GM19467 (cell line): ENCODE measurements at regions not wholly inside any gene's neighbourhood (a gene's known extent, or its start where the extent isn't known, plus 50 kb on each side); places are given as distances from the start of the nearest gene placed in this dataset.
A peak's percentile ranks its signal among the peaks of the same experiment; 100 is the strongest.

ENCODE experiments used
- ATAC-seq: cut with Tn5 transposase; IDR thresholded peaks from one replicate; pipeline ENCODE4 v1.9.1; 2021; ENCODE audit warnings: mild to moderate bottlenecking, moderate library complexity; ENCODE audit not compliant: unreplicated experiment

DNA sequence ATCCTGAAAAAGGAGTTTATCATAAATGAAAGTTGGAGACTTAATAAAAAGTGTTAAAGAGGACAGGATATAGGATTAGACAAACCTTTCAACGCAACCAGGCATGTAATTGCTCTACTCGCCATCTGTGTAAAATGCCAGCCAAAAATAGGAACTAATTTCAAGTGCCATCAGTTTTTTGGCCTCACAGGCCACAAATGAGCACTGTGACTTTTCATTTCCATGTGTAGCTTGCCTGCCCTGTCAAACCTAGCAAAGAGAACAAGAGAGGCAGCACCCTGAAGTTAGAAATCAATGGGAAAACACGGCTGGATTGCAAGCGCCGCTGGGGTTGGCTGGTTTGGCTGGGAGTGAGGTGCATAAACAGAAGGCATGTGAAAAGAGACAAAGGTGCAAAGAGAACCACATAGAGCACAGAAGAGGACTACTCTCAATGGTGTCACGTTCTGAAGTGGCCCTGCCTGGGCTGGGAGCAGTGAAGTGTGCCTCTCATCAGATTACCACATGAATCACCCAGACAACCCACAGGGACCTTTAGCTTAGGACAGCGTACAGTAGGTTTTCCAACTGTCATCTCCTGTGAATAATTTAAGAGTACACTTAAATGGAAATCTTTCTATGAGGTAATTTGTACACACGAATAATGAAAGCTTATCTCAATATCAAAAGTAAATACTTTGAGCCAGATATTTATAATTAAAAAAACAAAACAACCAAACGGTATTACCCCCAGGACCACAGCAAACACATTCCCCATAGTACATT lies 78.0 kb upstream of the NHSL1 start:
- no peak for ATAC-seq

DNA sequence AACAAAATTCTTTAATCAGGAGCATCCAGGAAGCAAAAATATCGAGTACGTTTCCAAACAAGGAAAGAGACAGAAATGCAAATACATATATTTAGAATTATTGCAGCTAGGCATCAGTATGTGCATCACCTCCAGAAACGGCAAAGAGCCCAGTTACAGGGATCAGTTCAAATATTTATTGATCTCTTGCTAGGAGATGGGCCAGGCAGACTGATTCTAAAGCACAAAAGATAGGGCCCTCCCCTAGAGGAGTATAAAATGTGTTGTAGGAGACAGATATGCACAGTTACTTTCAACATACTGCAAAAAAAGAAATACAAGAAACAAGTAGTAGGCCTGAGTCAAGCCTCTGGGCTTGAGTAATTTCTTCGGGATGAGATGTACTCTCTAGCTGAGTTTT lies 80.7 kb upstream of the NHSL1 start:
- ATAC-seq, result no peak

DNA sequence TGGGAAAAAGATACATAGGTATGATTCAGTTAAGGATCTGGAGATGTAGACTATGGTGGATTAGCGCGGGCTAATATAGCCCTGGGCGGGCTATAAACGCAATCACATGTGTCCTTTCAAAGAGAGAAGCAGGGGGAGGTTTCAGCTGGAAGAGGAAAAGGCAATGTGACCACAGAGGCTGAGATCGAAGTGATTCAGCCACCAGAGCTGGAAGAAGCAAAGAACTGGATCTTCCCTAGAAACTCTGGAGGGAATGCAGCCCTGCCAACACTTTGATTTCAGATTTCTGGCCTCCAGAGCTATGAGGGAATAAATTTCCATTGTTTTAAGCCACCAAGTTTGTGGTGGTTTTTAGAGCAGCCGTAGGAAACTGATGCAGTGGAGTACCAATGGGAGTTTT lies 81.5 kb upstream of the NHSL1 start:
- no peak for ATAC-seq

DNA sequence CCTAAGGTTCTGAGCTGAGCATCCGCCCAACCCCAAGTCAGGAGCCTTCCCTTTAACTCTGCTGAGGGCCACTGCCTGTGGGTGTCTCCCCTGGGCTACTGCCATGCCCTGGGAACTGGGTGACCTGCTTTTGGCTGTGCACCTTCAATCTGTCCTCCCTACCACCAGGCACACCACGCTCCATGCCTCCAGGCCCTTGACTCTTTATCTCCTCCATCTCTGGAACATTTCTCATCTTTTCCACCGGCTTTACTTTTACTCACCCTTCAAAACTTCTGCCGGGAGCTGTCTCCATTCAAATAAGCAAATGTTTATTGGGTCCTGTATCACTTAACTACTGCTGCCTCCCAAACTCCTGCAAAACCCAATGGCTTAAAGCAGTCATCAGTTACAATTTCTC lies 83.3 kb upstream of the NHSL1 start:
- no peak for ATAC-seq

DNA sequence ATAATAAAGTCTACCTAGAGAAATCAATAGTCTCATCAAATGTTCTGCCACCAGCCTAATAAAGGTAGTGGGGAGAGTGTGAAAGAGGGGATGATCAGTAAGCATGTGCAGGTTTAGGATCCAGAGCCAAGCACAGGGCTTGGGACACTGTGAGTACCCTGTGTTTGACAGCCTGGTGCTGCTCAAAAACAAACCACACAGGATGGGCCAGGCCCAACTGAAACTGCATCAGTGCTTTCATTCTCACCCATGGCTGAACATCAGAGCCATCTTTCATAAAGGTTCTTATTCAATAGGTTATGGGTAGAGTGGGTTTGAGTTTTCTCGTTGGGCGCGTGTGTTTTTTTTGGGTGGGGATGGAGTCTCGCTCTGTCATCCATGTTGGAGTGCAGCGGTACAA lies 87.3 kb upstream of the NHSL1 start:
- ATAC-seq, result no peak

DNA sequence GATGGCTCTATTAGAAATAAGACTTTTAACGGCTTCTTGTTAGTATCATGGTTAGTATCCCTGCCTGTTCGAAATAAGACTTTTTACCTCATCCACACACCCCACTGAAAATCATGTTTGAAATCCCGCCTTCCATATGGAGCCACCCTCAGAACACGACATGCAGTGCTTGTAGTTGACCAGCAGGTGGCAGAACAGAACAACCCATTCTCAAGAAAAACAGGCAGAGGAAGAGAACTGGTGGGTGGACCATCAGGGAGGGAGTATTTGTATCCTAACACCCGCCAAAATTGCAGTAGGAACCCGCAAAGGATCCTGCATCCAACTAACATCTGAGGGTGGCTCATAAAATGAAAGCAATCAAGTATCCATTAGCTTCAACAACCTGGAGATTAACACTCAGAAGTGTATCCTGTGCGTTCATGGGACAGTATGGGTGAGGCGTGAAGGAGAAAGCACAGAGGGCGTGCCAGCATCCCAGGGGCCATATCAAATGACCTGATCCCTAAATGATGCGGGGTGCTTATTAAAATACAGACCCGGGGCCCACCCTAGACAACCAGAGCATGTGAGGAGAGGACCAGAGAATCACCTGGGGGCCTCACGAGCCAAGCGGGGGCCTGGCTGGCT lies 89.6 kb upstream of the NHSL1 start:
- ATAC-seq, result no peak

DNA sequence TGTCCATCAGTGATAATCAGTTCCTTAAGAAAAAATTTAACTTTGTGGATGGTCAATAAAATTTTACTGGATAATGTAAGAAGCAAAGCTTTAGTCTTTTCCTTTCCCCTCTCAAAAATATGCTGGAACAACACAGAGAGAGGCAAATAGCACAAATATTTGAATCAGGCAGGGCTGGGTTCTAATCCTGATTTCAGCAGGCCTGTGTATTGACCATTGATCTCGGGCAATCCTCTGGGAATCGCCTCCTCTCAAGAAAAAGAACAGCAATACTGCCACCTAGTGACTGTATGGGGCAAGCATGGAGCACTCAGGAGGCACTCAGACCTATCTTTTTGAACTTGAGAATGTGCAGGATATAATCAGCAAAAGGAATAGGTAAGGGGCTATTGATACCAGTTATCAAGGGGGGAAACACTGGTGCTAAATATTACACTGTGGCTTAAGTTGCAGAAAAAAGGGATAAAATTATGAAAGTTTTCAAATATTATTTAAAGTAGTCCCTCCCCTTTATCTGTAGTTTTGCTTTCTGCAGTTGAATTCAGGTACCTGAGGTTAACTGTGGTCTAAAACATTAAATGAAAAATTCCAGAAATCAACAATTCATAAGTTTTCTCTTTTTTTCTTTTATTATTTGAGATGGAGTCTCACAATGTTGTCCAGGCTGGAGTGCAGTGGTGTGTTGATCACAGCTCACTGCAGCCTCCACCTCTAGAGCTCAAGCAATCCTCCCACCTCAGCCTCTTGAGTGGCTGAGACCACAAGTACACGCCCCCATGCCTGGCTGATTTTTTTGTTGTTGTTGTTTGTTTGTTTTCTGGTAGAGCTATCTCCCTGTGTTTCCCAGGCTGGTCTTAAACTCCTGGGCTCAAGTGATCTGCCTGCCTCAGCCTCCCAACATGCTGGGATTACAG lies 91.8 kb upstream of the NHSL1 start:
- no peak for ATAC-seq

DNA sequence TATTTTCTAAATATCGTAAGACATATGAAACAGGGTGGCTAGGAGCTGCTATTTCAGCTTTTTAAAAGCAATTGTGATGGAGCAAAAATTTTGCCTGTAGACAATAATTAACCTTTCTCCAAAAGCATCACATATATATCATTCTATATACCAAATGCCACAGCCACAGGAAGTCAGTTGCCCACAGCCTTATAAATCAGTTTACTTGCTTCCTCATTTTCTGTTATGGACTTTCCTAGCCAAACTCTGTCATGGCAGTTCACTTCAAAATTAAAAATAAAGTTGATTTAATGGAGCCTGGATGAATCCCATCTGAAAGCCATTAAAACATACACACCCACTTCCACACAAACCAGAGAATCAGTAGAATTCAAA lies 93.4 kb upstream of the NHSL1 start:
- ATAC-seq, result peak; percentile 45

DNA sequence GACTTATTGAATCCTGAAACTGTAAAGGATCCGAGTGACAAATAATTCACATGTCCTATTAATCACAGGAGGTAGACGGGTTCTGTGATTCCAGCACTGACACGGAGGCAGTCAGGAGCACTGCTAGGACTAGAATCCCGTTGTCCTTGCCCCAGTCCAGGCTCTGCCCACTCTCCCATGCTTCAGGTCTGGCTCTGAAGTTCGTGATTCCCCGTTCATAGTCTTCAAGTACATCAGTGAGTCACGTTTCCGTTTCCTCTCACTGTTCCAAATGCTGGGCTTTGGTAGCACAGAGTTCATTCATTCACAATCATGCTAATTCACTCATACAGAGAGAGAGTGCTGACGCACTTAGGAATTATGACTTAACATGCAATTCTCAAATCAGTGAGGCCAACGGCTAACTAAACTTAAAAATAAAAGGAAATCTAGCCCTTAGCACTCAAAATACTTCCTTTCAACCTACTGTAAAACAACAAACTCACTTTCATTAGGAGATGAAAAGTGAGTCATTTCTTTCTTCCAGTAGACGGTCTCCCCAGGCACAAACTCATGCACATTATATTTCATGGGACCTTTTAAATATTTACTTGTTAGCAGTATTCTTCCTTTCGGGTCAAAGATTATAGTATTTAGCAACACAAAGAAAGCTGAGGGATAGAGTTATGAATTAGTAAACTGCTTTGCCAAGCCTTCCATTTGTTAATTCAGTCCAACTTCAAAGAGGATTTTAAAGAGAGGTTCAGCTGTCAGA lies 94.0 kb upstream of the NHSL1 start:
- peak; percentile 70 for ATAC-seq

DNA sequence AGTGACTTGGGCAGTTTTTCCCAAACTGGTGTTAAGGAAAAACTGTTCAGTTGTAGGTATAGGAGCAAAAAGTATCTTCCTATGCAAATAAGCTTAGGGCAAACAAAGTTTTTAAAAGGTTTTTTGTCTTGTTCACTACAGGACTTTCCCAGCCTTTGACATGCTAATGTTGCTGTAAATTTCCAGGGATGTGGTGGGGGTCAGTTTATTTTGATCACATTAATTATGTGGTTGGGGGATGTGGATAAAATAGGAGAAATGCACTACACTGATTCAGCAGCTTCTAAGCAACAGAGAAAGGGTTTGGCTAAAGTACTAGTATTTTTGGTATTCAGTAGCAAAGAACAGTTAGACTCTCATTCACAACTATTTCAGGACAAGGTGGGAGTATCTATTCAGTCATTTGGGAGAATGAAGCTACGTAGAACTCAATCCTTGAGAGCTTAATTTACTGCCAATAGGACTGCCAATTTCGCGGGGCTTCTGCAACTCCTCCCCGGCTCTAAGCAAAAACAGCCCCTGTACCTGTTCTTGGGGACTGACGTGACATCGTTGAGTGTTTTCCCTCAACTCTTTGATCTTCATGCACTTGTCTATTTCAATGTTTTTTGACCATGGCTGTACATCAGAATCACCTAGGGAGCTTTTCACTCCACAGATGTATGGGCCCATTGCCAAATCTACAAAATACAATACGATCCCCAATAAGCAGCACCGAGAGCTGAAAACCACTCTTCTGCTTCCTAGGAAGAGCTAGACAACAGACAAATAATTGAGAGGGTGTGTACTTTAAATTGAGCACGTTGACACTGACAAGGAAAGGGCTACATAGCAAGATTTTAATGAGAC lies 94.8 kb upstream of the NHSL1 start:
- no peak for ATAC-seq

DNA sequence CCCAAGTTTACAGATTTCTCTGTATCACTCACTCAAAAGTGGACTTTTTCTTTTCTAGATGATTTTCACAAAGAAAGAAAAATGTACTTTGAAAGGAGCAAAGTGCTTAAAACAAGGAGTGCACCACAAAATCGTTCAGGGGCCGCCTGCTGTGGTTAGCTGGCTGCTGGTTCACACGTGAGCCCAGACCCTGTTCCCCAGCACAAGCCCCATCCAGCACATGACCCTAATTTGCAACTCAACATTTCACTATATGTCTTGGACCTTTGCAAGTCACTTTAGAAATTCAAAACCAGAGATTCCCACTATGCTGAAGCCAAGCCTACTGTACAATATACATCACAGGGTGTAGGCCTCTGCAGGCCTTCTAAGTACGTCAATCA lies 95.5 kb upstream of the NHSL1 start:
- no peak for ATAC-seq

DNA sequence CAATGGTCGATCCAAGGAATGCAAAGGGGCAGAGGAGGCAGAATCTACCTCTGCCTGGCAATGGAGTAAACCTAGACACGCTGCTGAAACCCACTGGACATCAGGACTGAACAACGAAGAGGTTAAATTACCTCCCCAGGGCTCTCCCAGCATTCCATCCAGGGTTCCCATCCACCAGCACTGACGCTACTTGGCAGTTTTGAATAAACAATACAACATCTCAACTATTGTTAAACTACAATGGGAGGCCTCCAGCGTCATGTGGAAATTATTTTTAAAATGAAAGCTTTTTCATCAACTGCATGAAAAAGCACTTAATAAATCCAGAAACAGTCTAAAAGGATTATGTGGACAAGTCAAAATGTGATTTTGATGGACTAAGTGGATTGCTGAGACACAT lies 96.8 kb upstream of the NHSL1 start:
- no peak for ATAC-seq

DNA sequence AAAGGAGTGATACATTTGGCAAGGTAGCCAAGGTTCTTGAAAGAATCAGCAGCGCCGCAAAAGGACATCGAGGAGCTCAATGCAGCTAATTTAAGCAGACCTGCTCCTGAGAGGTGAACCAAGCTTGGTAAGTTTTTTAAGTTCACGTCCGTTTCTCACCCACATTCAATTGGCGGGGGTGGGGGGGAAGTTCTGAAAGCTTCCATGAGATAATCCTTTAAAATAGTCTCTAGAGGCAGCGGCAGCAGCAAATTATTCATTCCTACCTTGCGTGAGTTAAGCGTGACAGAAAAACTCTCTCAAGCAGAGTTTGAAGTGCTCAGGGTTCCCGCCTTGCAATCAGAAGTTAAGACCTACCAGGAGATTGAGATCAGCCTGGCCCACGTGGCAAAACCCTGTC lies 97.3 kb upstream of the NHSL1 start:
- ATAC-seq, result no peak

DNA sequence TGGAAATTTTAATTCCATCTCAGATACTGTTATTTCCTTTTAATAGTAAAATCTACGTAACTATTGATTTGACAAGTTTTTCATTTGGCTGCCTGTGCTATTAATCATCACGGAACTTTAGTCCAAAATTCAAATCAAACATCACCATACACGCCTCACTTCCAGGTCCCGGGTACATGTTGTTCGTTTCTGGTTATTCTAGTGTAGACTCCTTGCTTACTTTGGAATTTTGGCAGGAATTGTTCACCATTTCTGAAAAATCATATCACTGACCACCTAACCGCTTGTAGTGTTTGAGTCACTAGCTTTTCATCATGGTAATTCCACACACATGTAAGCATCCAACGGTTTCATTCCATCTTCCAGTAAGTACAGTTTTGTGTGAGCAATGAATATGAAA lies 98.0 kb upstream of the NHSL1 start:
- ATAC-seq, result no peak

DNA sequence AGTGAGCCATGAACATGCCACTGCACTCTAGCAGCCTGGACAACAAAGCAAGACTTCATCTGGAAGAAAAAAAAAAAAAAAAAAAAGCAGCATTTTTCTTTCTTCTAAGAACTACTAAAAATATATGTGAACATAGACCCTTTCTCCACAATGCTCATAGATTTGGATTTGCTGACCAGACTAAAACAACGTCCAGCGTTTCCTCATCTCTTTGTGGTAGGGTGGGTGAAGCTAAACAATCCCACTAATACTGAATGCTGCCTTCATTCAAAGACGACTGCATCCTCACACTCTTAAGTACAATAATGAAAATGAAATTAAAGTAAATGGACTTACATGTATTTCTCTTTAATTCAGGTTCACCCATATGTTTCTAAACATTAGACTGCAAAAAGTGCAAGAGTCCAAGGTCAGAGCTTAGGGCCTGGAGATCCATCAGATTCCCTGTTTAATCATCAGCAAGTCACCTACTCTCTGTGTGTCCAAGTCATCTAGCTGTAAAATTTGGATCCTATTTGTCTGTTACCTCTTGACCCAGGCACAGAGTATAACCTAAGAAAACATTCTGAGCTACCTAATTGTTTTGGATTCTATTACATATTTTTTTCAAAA lies 99.4 kb upstream of the NHSL1 start:
- ATAC-seq, result no peak

DNA sequence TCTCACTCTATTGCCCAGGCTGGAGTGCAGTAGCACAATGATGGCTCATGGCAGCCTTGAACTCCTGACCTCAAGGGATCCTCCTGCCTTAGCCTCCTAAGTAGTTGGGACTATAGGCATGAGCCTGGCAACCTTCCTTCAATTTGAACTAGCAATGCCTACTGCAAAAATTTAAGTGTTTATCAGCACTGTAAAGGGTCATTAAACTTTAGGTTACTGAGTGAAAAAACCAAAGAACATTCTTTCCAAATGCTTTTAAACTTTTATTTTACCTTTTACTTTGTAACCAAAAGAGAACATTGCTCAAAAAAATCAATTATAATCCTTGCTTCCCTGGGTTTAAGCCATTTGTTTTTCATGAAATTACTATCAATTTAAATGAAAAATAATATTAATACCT lies 101.0 kb upstream of the NHSL1 start:
- ATAC-seq, result no peak

DNA sequence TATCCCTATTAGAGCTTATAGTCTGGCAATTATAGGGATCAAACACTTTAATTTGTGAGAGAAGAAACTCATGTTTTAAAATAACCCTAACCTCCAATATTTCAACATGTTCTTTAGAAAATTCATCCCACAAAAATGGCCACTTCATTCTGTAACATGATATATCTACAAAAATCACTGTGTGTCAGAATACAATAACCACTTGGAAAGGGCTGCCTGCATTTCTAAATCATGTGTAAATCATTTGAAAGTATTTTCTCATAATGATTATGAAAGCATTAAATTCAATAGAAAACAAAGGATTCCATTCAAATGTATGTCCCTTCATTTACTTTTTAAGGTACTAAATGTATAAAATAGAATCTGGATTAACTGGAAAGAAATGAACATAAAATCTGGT lies 101.4 kb upstream of the NHSL1 start:
- ATAC-seq, result no peak

DNA sequence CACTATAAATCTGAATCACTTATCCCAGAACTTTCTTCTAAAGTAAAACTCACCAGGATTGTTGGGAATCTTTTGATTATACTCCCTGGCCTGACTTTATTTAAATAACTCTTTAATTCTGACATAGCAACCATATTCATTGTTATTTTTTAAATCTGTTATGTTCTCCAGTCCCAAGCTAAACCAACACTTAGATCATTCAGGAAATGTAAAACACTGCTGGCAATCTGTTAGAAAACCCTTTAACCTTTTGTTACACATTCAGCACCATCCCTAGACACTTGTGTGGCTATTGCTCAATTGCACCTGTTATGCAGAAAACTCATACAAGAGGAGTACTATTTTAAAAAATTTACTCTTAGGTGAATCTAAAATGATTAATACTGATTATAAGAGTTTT lies 101.8 kb upstream of the NHSL1 start:
- no peak for ATAC-seq

DNA sequence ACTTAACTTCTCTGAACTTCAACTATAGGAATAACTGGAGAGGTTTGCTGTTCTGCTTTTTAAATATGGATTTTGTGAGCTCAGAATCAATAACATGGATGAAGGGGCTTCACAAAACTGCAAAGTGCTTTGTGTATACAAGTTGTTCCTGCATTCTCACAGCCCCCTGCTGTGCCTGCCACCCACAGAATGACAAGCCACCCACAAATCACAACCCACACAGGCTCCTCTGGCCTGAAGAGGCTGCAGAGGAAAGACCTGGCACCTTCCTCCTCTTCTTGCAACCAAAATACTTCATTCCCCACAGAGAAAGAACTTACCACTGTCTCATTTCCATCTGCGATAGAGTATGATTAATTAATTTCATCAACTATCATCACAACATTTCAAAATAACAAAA lies 106.7 kb upstream of the NHSL1 start:
- ATAC-seq, result no peak
